Right atrium auricular region (tissue), 2 donors: ENCODE measurements at regions not wholly inside any gene's neighbourhood (a gene's known extent, or its start where the extent isn't known, plus 50 kb on each side); places are given as distances from the start of the nearest gene placed in this dataset.

Experiments
- DNase-seq: peaks from one replicate; pipeline ENCODE4 v3.0.0-alpha.2; 2019; ENCODE audit warnings: low spot score
- H3K27ac ChIP-seq, 2 donors: fragments of 200-600 bp; sonication (generic); 1 replicate in 1 of 2; 2 replicates in 1 of 2; pipeline ENCODE4 v1.5.1; 2016 to 2019
- H3K27me3 ChIP-seq, 2 donors: fragments of 200-600 bp; sonication (generic); one replicate each; pipeline versions ENCODE4 v1.5.1 to v1.6.0; 2017 to 2019
- H3K36me3 ChIP-seq: fragments of 200-600 bp; sonication (generic); one replicate; pipeline ENCODE4 v1.5.1; 2016
- H3K4me1 ChIP-seq, 2 donors: fragments of 200-600 bp; sonication (generic); one replicate each; pipeline versions ENCODE4 v1.5.1 to v1.6.0; 2017 to 2019
- H3K4me3 ChIP-seq, 2 donors: fragments of 200-600 bp; sonication (generic); 1 replicate in 1 of 2; 2 replicates in 1 of 2; pipeline ENCODE4 v1.5.1; 2017 to 2019; ENCODE audit warnings: mild to moderate bottlenecking in 1 of 2, moderate library complexity in 1 of 2
- H3K9me3 ChIP-seq, 2 donors: fragments of 200-600 bp; sonication (generic); one replicate each; pipeline ENCODE4 v1.5.1; 2019
- CTCF ChIP-seq, 2 donors: fragments of 200-600 bp; sonication (generic); IDR thresholded peaks; one replicate each; pipeline ENCODE4 v1.5.1; 2019; ENCODE audit warnings: antibody characterized with exemption in 2 of 2

DNA sequence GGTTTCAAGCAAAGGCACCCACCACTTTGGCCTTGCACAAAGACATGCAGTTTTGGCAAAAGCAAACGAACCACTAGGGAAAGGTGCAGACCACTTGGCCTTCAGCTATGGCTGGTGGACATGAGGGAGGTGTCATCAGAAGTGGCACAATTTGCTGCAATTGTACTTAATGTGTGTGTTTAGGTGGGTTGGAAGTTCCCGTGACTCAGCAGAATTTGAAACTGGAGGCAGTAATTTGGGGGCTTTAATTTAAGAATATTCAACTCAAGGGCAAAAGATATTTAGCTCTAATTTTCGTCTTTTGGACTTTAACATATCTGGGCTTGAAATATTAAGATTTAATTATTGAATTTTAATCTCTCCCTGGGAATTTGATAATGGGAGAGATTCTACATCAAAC lies 115.6 kb upstream of the NOCT start:
- DNase-seq: no peak
- no peak for TF ChIP-seq CTCF (IDR thresholded peaks at IDR 0.05)
- no peaks in the 10 kb centered on the region for H3K36me3 ChIP-seq
- no peak overlapping the region for H3K4me3 ChIP-seq
- no peak overlapping the region for H3K27ac ChIP-seq
- no peaks in the 10 kb centered on the region for H3K27me3 ChIP-seq
- H3K9me3 ChIP-seq: no peaks in the 10 kb centered on the region
- H3K4me1 ChIP-seq: peaks cover 0 to 13% of the 10 kb centered on the region in 2 donors

DNA sequence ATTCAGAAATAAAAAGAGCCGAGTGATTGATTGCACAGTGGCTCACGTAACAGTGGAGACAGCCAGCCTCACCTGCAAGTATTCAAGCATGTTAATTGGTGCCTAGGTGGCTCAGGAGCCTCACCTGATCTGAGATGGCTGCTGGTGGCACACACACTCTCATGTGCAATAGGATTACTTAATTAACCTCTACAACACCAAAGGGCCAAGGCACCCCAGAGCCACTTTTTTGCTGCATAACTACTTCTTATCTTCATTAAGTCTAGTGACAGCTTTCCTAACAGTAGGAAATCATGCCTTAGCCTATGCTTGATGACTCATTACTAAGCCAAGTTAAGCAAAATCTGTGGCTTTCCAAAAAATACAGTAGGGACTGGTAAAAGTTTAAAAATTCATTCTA lies 117.3 kb upstream of the NOCT start:
- H3K27me3 ChIP-seq: no peaks in the 10 kb centered on the region
- no peak for DNase-seq
- no peak overlapping the region for H3K4me3 ChIP-seq
- peak overlapping the region; percentile 6 to 78 for H3K27ac ChIP-seq
- no peaks in the 10 kb centered on the region for H3K36me3 ChIP-seq
- no peaks in the 10 kb centered on the region for H3K9me3 ChIP-seq
- TF ChIP-seq CTCF (IDR thresholded peaks at IDR 0.05): no peak
- peaks cover 0 to 13% of the 10 kb centered on the region in 2 donors for H3K4me1 ChIP-seq

DNA sequence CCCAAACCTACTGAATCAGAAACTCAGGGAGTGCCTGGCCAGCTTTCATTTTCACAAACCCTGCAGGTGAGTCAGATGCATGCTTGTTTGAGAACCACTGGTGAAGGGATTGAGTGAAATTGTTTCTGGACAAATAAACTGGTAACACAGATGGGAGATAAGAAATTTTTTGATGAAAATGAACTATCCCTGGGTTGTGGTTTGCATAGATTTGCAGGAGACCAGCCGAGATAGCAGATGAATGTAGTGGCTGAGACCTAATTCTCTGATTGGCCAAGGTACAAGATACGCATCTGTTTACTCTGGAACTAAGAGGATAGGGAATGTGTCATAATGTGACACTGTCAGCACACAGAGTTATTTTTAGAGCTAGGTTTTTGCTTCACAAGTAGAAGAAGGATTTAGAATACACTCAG lies 117.8 kb upstream of the NOCT start:
- Histone ChIP-seq H3K4me1 (peaks cover 0 to 13% of the 10 kb centered on the region in 2 donors), H3K27ac (peak overlapping the region; percentile 6 to 78), H3K36me3 (no peaks in the 10 kb centered on the region), H3K9me3 (no peaks in the 10 kb centered on the region), H3K27me3 (no peaks in the 10 kb centered on the region), H3K4me3 (no peak overlapping the region)
- no peak for TF ChIP-seq CTCF (IDR thresholded peaks at IDR 0.05)
- no peak for DNase-seq

DNA sequence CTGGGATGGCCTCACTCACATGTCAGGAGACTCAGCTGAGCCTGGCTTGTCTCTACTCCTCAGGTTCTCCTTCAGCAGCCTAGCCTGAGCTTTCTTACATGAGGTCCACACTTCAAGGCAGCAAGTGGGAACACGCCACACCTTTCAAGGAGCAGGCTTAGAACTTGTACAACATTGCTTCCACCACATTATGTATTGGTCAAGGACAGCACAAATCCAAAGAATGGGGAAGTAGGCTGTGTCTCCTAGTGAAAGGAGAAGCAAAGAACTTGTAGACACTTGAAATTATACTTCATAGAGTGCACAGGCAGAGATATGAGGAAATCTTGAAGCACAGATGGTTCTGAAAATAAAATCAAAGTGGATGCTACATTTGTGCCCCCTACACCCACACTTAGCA lies 120.9 kb upstream of the NOCT start:
- TF ChIP-seq CTCF (IDR thresholded peaks at IDR 0.05): no peak
- no peaks in the 10 kb centered on the region for H3K9me3 ChIP-seq
- no peaks in the 10 kb centered on the region for H3K36me3 ChIP-seq
- H3K4me3 ChIP-seq: no peak overlapping the region
- H3K27ac ChIP-seq: no peak overlapping the region
- DNase-seq: no peak
- H3K4me1 ChIP-seq: peaks cover 0 to 17% of the 10 kb centered on the region in 2 donors
- H3K27me3 ChIP-seq: no peaks in the 10 kb centered on the region

- H3K27me3 ChIP-seq: no peaks in the 10 kb centered on the region
- H3K4me1 ChIP-seq: peaks cover 0 to 17% of the 10 kb centered on the region in 2 donors
- H3K36me3 ChIP-seq: no peaks in the 10 kb centered on the region
- DNase-seq: no peak
- no peak overlapping the region for H3K4me3 ChIP-seq
- H3K9me3 ChIP-seq: no peaks in the 10 kb centered on the region
- H3K27ac ChIP-seq: no peak overlapping the region
- TF ChIP-seq CTCF (IDR thresholded peaks at IDR 0.05): no peak
Measured at GRCh38 chr4:138894011-138894410, 121.6 kb upstream of the NOCT start.
